ENCODE measurements at regions not wholly inside any gene's neighbourhood (a gene's known extent, or its start where the extent isn't known, plus 50 kb on each side); places are given as distances from the start of the nearest gene placed in this dataset.

DNA sequence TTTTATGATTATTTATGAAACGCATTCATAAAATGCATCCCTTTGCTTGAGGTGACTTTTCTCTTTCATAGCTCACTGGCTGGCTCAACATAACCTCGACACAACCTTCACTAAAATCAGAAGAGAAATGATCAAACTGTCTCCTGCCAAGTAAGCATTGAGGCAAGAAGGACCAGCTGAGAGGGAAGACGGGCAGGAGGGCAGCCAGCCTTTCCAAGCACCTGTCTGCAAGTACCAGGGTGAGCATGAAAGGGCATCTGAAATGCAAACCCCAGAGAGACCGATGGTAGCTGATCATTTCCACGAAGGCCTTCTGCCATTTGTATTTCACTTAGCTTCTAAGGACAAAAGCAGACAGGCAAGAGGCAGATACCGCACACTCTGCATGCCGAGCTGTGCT, 52.1 kb upstream of the RPH3AL start:
- DNase-seq (ENCODE audit: low read depth) = no peak
- no peak overlapping the region for H3K4me3 ChIP-seq (ENCODE audit: control insufficient read depth, low read depth, low read length)
- TF ChIP-seq, protein P1, sequence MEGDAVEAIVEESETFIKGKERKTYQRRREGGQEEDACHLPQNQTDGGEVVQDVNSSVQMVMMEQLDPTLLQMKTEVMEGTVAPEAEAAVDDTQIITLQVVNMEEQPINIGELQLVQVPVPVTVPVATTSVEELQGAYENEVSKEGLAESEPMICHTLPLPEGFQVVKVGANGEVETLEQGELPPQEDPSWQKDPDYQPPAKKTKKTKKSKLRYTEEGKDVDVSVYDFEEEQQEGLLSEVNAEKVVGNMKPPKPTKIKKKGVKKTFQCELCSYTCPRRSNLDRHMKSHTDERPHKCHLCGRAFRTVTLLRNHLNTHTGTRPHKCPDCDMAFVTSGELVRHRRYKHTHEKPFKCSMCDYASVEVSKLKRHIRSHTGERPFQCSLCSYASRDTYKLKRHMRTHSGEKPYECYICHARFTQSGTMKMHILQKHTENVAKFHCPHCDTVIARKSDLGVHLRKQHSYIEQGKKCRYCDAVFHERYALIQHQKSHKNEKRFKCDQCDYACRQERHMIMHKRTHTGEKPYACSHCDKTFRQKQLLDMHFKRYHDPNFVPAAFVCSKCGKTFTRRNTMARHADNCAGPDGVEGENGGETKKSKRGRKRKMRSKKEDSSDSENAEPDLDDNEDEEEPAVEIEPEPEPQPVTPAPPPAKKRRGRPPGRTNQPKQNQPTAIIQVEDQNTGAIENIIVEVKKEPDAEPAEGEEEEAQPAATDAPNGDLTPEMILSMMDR (conservative IDR thresholded peaks at IDR 0.05; ENCODE audit: control insufficient read depth, insufficient read depth, low read depth, low read length) = no peak

Measured in fibroblast of mammary gland (primary cell).